ENCODE measurements at regions not wholly inside any gene's neighbourhood (a gene's known extent, or its start where the extent isn't known, plus 50 kb on each side); places are given as distances from the start of the nearest gene placed in this dataset.

DNA sequence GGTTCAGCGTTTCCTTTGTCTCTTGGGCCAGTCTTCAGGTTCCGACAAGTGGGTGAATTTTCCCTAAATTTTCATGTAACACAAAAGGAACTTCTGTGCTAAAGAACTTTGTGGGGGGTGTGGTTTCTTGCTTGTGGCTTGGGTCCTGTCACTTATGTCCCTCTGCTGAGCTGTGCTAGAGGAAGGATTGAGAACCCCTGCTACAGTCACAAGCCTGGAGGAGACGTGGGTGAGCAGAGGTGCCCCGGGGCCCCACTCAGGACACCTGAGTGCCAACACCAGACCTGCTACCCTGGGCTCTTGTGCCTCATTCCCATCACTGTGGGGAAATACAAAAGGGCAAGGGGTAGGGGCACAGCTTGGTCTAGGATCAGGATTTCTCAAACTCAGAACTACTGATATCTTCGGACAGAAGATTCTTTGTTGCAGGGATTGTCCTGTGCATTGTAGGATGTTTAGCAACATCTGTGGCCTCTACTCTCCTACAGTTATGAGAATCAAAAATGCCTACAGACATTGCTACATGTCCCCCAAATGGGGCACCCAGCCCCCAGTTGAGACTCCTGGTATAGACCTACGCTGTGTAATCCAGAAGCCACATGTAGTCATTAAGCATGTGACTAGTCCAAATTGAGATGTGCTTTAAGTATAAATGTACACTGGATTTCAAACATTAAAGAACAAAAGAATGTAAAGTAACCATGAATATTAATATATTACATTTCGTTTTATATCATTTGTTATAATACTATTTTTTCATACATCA is 128.7 kb downstream of the LY86 start:
- ChIA-PET CTCF (interaction anchor here (1.4 to 1.7 kb wide), 2 partner anchors 13 to 21 kb away, joined by 3 to 5 read pairs; no protein-coding TSS in a partner anchor), POLR2A (interaction anchor here (0.8 kb wide), 1 partner anchor 13 kb away, joined by 3 read pairs; no protein-coding TSS in a partner anchor)
- H3K9me3 Mint-ChIP-seq: no peaks in the 10 kb centered on the region
- DNase-seq (no peak), ATAC-seq (no peak)
- no peak overlapping the region for H3K27ac Mint-ChIP-seq
- peaks cover 18% of the 10 kb centered on the region for H3K4me1 Mint-ChIP-seq (ENCODE audit: low read depth)
- no peaks in the 10 kb centered on the region for H3K36me3 Mint-ChIP-seq (ENCODE audit: low read depth)
- intact Hi-C loops (cut with micrococcal nuclease): no loop called here
- no peak overlapping the region for H3K4me3 Mint-ChIP-seq
- H3K27me3 Mint-ChIP-seq: peaks cover 5% of the 10 kb centered on the region
- TF ChIP-seq, protein P1, sequence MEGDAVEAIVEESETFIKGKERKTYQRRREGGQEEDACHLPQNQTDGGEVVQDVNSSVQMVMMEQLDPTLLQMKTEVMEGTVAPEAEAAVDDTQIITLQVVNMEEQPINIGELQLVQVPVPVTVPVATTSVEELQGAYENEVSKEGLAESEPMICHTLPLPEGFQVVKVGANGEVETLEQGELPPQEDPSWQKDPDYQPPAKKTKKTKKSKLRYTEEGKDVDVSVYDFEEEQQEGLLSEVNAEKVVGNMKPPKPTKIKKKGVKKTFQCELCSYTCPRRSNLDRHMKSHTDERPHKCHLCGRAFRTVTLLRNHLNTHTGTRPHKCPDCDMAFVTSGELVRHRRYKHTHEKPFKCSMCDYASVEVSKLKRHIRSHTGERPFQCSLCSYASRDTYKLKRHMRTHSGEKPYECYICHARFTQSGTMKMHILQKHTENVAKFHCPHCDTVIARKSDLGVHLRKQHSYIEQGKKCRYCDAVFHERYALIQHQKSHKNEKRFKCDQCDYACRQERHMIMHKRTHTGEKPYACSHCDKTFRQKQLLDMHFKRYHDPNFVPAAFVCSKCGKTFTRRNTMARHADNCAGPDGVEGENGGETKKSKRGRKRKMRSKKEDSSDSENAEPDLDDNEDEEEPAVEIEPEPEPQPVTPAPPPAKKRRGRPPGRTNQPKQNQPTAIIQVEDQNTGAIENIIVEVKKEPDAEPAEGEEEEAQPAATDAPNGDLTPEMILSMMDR (IDR thresholded peaks at IDR 0.05): no peak

DNA sequence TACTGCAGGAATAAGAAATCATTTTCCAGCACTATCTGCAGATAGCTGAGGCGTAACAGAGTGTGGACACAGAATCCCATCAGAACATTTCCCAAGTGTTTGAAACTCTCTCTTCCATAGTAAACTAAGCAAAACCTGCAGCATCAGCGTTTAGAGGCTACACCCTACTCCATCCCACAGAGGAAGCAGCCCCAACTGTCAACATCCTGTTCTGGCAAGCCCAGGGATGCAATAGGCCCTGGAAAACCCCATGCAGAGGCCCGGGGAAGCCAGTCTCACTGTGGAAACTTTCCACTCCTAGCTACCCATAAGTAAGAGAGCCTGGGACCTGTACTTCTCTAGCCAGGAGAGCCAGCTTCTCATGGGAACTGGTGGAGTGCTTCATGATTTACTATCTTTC is 129.4 kb downstream of the LY86 start:
- TF ChIP-seq, protein P1 (IDR thresholded peaks at IDR 0.05): no peak
- Mint-ChIP-seq H3K4me1 (ENCODE audit: low read depth) (peaks cover 10% of the 10 kb centered on the region), H3K36me3 (ENCODE audit: low read depth) (no peaks in the 10 kb centered on the region), H3K9me3 (no peaks in the 10 kb centered on the region), H3K27ac (no peak overlapping the region), H3K4me3 (no peak overlapping the region), H3K27me3 (peaks cover 3% of the 10 kb centered on the region)
- DNase-seq (no peak), ATAC-seq (peak; percentile 30)
- intact Hi-C loops (cut with micrococcal nuclease): no loop called here
- CTCF ChIA-PET: interaction anchor here (1.4 to 1.7 kb wide), 2 partner anchors 12 to 22 kb away, joined by 3 to 5 read pairs; no protein-coding TSS in a partner anchor
- POLR2A ChIA-PET: no interaction called here

DNA sequence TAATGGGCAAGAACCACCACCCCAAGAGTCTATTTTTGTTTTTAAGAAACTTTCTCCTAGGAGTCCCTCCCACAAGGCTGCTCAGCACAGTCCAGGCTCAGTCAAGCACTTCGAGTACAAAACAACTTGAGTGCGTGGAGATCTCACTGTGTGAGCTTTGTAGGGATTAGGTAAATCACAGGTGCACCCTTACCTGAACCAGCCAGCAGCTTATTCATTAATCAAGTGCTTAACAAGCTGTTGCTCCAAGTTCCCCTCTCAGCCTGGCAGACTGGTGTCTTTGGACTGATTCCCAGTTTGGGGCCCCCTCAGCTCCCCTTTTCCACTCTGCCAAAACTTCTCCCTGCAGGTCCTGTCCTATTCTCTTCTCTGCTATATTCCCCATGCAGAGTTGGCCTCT is 133.1 kb downstream of the LY86 start:
- ChIA-PET CTCF (interaction anchor here (0.7 to 5.4 kb wide), 8 partner anchors 9 to 521 kb away, joined by 3 to 27 read pairs (median 8); no protein-coding TSS in a partner anchor), POLR2A (no interaction called here)
- H3K4me1 Mint-ChIP-seq (ENCODE audit: low read depth): peaks cover 10% of the 10 kb centered on the region
- no peak for DNase-seq
- ATAC-seq: no peak
- no peak overlapping the region for H3K4me3 Mint-ChIP-seq
- TF ChIP-seq, protein P1 (IDR thresholded peaks at IDR 0.05): no peak
- H3K27me3 Mint-ChIP-seq: peaks cover 4% of the 10 kb centered on the region
- no peak overlapping the region for H3K27ac Mint-ChIP-seq
- no peaks in the 10 kb centered on the region for H3K36me3 Mint-ChIP-seq (ENCODE audit: low read depth)
- H3K9me3 Mint-ChIP-seq: no peaks in the 10 kb centered on the region
- intact Hi-C loops (cut with micrococcal nuclease): no loop called here

DNA sequence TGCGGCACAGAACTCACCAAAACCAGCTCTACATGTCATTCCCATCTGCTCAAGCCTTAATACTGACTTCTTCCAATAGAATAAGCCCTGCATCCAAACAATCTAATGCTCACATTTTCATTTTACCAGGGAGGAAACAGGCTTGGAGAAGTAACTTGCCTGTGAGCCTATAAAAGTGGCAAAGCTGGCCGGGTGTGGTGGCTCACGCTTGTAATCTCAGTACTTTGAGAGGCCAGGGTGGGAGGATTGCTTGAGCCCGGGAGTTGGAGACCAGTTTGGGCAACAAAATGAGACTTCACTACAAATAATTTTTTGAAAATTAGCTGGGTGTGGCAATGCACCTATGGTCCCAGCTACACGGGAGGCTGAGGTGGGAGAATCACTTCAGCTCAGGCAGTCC is 133.7 kb downstream of the LY86 start:
- H3K27me3 Mint-ChIP-seq: peaks cover 4% of the 10 kb centered on the region
- TF ChIP-seq, protein P1 (IDR thresholded peaks at IDR 0.05): no peak
- no peak overlapping the region for H3K27ac Mint-ChIP-seq
- H3K4me3 Mint-ChIP-seq: no peak overlapping the region
- peaks cover 10% of the 10 kb centered on the region for H3K4me1 Mint-ChIP-seq (ENCODE audit: low read depth)
- DNase-seq: no peak
- ChIA-PET POLR2A (no interaction called here), CTCF (interaction anchor here (1.4 to 5.4 kb wide), 9 partner anchors 10 to 521 kb away, joined by 5 to 27 read pairs (median 8); no protein-coding TSS in a partner anchor)
- no peaks in the 10 kb centered on the region for H3K36me3 Mint-ChIP-seq (ENCODE audit: low read depth)
- H3K9me3 Mint-ChIP-seq: no peaks in the 10 kb centered on the region
- ATAC-seq: no peak
- intact Hi-C loops (cut with micrococcal nuclease): no loop called here

DNA sequence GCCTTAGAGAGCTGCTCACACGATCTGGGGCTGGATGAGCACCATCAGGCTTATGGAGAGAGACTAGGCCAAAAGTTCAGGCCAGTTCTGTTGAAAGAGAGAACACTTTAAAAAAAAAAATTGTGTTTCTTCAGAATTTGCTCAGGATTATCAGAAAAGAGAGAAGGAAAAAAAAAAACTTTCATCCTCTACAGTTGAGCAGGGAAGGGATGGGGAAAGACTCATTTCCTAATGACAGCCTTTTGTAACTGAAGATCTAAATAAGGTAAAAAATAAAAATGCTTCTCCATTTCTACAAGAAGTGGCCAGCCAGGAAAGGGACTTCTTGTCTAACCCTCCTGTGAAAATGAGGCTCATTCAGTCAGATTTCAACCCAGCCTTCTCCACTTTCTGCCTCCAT is 134.8 kb downstream of the LY86 start:
- Mint-ChIP-seq H3K9me3 (no peaks in the 10 kb centered on the region), H3K27me3 (peaks cover 8% of the 10 kb centered on the region), H3K4me3 (no peak overlapping the region), H3K36me3 (ENCODE audit: low read depth) (no peaks in the 10 kb centered on the region), H3K27ac (no peak overlapping the region), H3K4me1 (ENCODE audit: low read depth) (peaks cover 5% of the 10 kb centered on the region)
- DNase-seq (no peak), ATAC-seq (no peak)
- POLR2A ChIA-PET: interaction anchor here (0.8 kb wide), 1 partner anchor 12 kb away, joined by 4 read pairs; no protein-coding TSS in a partner anchor
- CTCF ChIA-PET: interaction anchor here (0.9 to 5.4 kb wide), 8 partner anchors 12 to 519 kb away, joined by 3 to 27 read pairs (median 7); no protein-coding TSS in a partner anchor
- intact Hi-C loops (cut with micrococcal nuclease): no loop called here
- TF ChIP-seq, protein P1 (IDR thresholded peaks at IDR 0.05): no peak

All from activated CD8-positive, alpha-beta T cell treated with anti-CD3 and anti-CD28 coated beads for 36 hours (primary cell).